Cardiac muscle cell (in vitro differentiated cells and primary cell): ENCODE measurements at regions not wholly inside any gene's neighbourhood (a gene's known extent, or its start where the extent isn't known, plus 50 kb on each side); places are given as distances from the start of the nearest gene placed in this dataset.

Experiments
- DNase-seq, 2 donors: peaks; one replicate each; pipeline versions ENCODE4 v3.0.0 to v3.0.0-alpha.2; 2010 to 2017; ENCODE audit warnings: low read depth in 1 of 2, low spot score in 1 of 2
- H3K27ac ChIP-seq: fragments of 200-600 bp; sonication (generic); 2 replicates; pipeline ENCODE4 v1.5.1; 2016
- H3K27me3 ChIP-seq: fragments of 200-600 bp; sonication (generic); 2 replicates; pipeline ENCODE4 v1.6.0; 2016; ENCODE audit warnings: control low read depth
- H3K36me3 ChIP-seq: fragments of 200-600 bp; sonication (generic); 2 replicates; pipeline ENCODE4 v1.5.1; 2016; ENCODE audit warnings: control low read depth
- H3K4me1 ChIP-seq: fragments of 200-600 bp; sonication (generic); 2 replicates; pipeline ENCODE4 v1.8.1; 2017; ENCODE audit warnings: low read depth, mild to moderate bottlenecking, mixed run types
- H3K4me3 ChIP-seq: fragments of 200-600 bp; sonication (generic); 2 replicates; pipeline ENCODE4 v1.5.1; 2016; ENCODE audit warnings: mild to moderate bottlenecking
- H3K9me3 ChIP-seq: fragments of 200-600 bp; sonication (generic); 2 replicates; pipeline ENCODE4 v1.5.1; 2017; ENCODE audit warnings: low read depth, mild to moderate bottlenecking, control low read depth
- CTCF ChIP-seq: IDR thresholded peaks from 2 replicates; pipeline ENCODE4 v1.5.1; 2012; ENCODE audit warnings: low read depth, mild to moderate bottlenecking, low read length

GRCh38 chr19:31745731-31746130, 396.5 kb upstream of the TSHZ3 start:
- no peak for TF ChIP-seq CTCF
- no peak for DNase-seq
- Histone ChIP-seq H3K36me3 (no peaks in the 10 kb centered on the region), H3K27me3 (no peaks in the 10 kb centered on the region), H3K9me3 (no peaks in the 10 kb centered on the region), H3K4me1 (no peaks in the 10 kb centered on the region), H3K4me3 (no peak overlapping the region), H3K27ac (no peak overlapping the region)

DNA sequence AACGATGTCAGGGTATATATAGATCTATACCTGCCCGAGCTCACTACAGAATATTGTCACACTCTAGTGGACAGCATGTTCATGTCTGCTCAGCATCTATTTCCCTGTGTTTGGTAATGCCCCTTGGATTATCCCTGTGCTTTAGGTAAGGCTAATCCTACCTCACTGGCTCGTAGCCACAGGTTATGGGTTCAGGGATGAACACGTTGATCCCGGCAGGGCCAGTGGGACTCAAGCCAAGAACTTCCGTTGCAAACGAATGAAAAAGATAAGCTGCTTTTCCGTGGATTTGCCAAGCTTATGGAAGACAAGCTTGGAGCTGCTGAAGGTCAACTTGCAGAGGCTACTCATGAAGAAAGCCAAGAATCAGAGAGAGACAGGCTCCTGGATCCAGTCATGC, 400.0 kb upstream of the TSHZ3 start:
- no peaks in the 10 kb centered on the region for H3K9me3 ChIP-seq
- H3K27me3 ChIP-seq = no peaks in the 10 kb centered on the region
- H3K4me1 ChIP-seq = no peaks in the 10 kb centered on the region
- no peak overlapping the region for H3K27ac ChIP-seq
- no peak overlapping the region for H3K4me3 ChIP-seq
- DNase-seq = no peak
- no peaks in the 10 kb centered on the region for H3K36me3 ChIP-seq
- TF ChIP-seq CTCF = no peak

DNA sequence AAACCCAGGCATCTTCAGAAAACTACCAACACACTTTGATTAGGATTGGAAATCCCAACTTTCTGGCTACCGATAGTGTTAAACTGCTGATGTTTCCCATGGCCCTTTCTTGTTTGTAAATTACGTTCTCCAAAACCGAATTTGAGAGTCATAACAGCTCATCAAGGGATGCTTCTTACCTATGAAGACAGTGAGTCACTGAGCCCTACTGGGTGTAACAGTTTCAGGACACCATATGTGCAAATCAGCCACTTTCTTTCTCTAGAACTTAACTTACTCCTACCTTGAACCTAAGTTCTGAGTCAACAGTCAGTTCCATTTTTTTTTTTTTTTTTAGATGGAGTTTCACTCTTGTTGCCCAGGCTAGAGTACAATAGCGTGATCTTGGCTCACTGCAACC, 410.1 kb upstream of the TSHZ3 start:
- no peak for DNase-seq
- Histone ChIP-seq H3K4me3 (no peak overlapping the region), H3K36me3 (no peaks in the 10 kb centered on the region), H3K27ac (no peak overlapping the region), H3K27me3 (no peaks in the 10 kb centered on the region), H3K4me1 (no peaks in the 10 kb centered on the region), H3K9me3 (no peaks in the 10 kb centered on the region)
- no peak for TF ChIP-seq CTCF

DNA sequence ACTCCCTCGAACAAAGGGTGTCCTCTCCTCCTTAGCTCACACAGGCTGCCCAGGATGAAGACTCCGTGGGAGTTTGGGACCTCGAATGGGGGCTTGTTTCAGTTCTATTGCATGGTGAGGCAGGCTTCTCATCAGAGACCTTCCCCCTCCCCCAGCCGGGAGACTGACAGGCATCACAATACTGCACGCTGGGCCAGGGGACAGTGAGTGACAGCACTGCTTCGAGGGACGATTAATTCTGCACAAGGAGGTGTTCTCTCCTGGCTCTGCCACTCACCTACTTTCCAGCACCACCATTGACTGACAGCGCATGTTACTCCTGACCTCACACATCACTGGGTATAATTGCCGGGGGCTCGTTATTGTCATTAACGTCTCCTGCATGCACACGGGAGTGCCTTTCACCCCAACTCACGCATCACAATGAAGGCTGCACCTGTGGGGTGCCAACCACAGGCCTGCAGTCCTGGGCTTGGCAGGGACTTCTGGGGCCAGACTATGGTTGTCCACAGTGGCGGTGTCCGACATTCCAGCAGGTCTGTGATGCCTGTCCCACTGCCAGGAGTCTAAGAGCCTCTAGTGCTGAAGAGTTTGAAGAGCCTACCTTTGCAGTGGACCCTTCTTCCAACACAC, 412.2 kb upstream of the TSHZ3 start:
- H3K36me3 ChIP-seq = no peaks in the 10 kb centered on the region
- no peak for TF ChIP-seq CTCF
- no peak for DNase-seq
- no peaks in the 10 kb centered on the region for H3K4me1 ChIP-seq
- H3K9me3 ChIP-seq = no peaks in the 10 kb centered on the region
- no peak overlapping the region for H3K4me3 ChIP-seq
- no peak overlapping the region for H3K27ac ChIP-seq
- H3K27me3 ChIP-seq = no peaks in the 10 kb centered on the region

- DNase-seq = no peak
- Histone ChIP-seq H3K9me3 (no peaks in the 10 kb centered on the region), H3K27ac (no peak overlapping the region), H3K36me3 (no peaks in the 10 kb centered on the region), H3K27me3 (no peaks in the 10 kb centered on the region), H3K4me1 (no peaks in the 10 kb centered on the region), H3K4me3 (no peak overlapping the region)
- no peak for TF ChIP-seq CTCF
Measured at GRCh38 chr19:31770223-31770622, 421.0 kb upstream of the TSHZ3 start.

- Histone ChIP-seq H3K36me3 (no peaks in the 10 kb centered on the region), H3K27me3 (no peaks in the 10 kb centered on the region), H3K9me3 (no peaks in the 10 kb centered on the region), H3K27ac (no peak overlapping the region), H3K4me1 (no peaks in the 10 kb centered on the region), H3K4me3 (no peak overlapping the region)
- TF ChIP-seq CTCF = no peak
- DNase-seq = no peak
Measured at GRCh38 chr19:31772915-31773314, 423.7 kb upstream of the TSHZ3 start.
